ENCODE measurements at regions not wholly inside any gene's neighbourhood (a gene's known extent, or its start where the extent isn't known, plus 50 kb on each side); places are given as distances from the start of the nearest gene placed in this dataset.

GRCh38 chr10:128839134-128839533 lies 627.9 kb upstream of the MGMT start:
- DNase-seq (ENCODE audit: extremely low read depth, low read depth), result no peak
- TF ChIP-seq, protein P1, sequence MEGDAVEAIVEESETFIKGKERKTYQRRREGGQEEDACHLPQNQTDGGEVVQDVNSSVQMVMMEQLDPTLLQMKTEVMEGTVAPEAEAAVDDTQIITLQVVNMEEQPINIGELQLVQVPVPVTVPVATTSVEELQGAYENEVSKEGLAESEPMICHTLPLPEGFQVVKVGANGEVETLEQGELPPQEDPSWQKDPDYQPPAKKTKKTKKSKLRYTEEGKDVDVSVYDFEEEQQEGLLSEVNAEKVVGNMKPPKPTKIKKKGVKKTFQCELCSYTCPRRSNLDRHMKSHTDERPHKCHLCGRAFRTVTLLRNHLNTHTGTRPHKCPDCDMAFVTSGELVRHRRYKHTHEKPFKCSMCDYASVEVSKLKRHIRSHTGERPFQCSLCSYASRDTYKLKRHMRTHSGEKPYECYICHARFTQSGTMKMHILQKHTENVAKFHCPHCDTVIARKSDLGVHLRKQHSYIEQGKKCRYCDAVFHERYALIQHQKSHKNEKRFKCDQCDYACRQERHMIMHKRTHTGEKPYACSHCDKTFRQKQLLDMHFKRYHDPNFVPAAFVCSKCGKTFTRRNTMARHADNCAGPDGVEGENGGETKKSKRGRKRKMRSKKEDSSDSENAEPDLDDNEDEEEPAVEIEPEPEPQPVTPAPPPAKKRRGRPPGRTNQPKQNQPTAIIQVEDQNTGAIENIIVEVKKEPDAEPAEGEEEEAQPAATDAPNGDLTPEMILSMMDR (IDR thresholded peaks at IDR 0.05; ENCODE audit: low read depth, low read length), result no peak

- TF ChIP-seq, protein P1 (IDR thresholded peaks at IDR 0.05; ENCODE audit: low read depth, low read length), result no peak
- DNase-seq (ENCODE audit: extremely low read depth, low read depth), result no peak
These were observed 627.3 kb upstream of the MGMT start for GRCh38 chr10:128839701-128840100.

- DNase-seq (ENCODE audit: extremely low read depth, low read depth), result no peak
- TF ChIP-seq, protein P1 (IDR thresholded peaks at IDR 0.05; ENCODE audit: low read depth, low read length), result no peak
These were observed 623.1 kb upstream of the MGMT start for GRCh38 chr10:128843972-128844371.

- TF ChIP-seq, protein P1 (IDR thresholded peaks at IDR 0.05; ENCODE audit: low read depth, low read length), result no peak
- no peak for DNase-seq (ENCODE audit: extremely low read depth, low read depth)
These were observed 620.1 kb upstream of the MGMT start for GRCh38 chr10:128846927-128847326.

- DNase-seq (ENCODE audit: extremely low read depth, low read depth), result no peak
- TF ChIP-seq, protein P1 (IDR thresholded peaks at IDR 0.05; ENCODE audit: low read depth, low read length), result no peak
These were observed 618.2 kb upstream of the MGMT start for GRCh38 chr10:128848810-128849209.

- TF ChIP-seq, protein P1 (IDR thresholded peaks at IDR 0.05; ENCODE audit: low read depth, low read length), result no peak
- DNase-seq (ENCODE audit: extremely low read depth, low read depth), result no peak
These were observed 616.4 kb upstream of the MGMT start for GRCh38 chr10:128850647-128851046.

DNA sequence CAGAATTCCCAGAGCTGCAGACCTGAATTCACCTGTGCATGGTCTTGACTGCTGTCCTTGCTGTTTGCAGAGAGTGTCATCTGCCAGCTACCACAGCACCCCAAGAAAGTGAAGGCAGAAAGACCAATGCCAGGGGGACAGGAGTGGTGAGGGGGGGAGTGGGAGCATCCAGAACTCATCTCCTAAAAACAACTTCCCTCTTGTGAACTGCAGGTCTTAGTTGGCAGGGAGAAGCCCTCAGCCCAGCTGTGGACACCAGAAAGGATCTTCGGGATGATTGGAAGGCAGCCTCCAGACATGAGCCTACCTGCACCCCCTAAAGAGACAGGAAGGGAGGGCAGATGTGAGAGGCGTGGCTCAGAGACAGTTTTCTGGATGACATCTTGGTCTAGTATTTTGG lies 615.8 kb upstream of the MGMT start:
- TF ChIP-seq, protein P1 (IDR thresholded peaks at IDR 0.05; ENCODE audit: low read depth, low read length), result no peak
- no peak for DNase-seq (ENCODE audit: extremely low read depth, low read depth)
